ENCODE measurements at regions not wholly inside any gene's neighbourhood (a gene's known extent, or its start where the extent isn't known, plus 50 kb on each side); places are given as distances from the start of the nearest gene placed in this dataset.

GRCh38 chr3:99430348-99431134 lies 207.9 kb upstream of the COL8A1 start:
- no peak for DNase-seq

DNA sequence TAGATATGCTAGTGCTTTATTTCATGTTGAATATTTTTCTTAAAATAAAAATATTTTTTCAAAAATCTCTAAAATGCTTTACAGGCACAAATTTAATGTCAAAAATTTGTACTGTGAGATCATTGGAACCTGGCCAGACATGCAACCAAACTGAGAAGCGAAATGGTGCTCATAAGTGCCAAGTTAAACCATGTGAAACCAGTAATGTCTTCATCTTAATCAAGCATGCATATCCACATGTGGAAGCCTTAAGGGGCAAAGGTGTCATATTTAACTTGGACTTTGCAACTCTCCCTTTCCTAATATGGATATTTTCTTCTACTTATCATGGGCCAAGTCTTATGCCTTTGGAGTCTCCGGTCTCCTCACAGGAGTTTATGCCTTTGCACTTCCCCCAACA lies 208.9 kb upstream of the COL8A1 start:
- DNase-seq, result no peak

DNA sequence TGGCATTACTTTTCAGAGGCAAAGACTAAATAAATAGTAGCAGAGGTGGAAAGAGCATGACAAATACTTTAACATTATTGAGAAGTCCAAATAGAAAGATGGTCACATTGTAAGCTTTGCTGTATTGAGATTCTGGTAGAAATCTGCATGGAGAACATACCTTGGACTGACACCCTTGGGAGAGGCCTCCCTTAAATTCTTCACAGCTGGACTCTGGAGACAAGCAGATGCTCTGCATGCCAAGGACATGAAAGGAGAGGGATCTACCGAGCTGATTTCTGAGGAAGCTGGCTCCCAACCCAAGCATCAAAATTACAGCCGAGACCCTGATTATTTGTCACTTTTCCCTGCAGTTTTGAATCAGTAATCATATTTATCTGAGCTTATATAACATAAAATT lies 212.5 kb upstream of the COL8A1 start:
- DNase-seq, result no peak

DNA sequence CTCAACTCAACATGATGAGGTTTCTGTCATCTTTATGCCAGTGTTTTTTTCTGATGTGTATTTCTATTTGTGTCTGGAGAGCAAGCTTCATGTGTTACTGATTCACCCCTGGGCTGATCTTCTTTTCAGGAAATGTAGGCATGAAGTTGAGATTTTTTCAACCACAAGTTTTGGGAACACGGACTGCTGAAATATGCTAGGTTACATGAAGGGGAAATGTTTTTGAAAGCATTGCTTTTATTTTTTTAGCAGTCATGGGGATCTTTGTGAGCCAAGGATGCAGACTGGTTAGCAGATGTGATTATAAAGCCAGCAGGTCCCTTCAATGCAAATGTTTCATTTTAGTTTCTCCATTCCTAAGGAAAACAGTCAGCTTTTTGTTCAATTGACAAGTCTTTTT lies 219.3 kb upstream of the COL8A1 start:
- DNase-seq, result no peak

- DNase-seq, result no peak
Observed at GRCh38 chr3:99418709-99419108, 219.7 kb upstream of the COL8A1 start.

GRCh38 chr3:99418209-99418635 lies 220.2 kb upstream of the COL8A1 start:
- DNase-seq, result no peak

DNA sequence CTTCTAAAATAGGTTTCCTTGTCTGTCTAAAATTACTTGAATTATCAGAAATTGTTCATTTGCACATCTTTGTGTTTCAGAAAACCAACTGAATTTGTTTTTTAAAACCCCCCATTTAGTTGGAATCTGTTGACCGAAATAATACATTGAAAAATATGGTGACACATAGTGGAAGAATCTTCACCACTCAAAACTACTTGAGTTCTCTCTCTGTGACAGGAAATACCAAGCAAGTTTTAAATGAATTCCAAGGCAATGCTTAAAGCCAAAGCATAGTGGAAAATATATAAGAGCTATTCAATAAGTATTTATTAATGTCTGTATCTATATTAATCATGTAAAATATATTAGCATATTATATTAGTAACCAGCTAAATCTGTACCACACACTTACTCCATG lies 224.9 kb upstream of the COL8A1 start:
- DNase-seq, result no peak

DNA sequence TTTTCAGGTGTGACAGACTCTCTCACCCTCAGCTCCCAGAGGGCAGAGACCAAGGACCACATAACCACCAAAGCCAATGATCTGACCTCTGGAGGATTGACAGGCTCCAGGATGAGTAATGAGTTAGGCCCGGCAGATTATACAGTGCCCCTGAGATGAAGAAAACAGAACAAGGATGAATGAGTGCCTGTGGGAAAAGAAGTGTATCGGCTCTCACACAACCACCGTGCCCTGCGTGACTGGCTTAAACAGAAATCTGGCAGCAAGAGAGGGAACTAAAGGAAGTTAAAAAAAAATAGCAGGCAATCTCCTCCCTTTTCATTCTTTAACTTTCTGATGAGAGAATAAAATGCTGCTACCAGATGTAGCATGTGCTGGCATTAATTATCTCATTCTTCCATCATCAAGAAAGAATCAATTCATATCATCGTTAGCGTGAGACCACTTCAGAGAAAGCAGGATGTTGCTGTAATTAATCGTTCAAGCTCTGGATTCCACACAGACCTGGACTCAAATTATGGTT lies 227.5 kb upstream of the COL8A1 start:
- DNase-seq, result no peak

DNA sequence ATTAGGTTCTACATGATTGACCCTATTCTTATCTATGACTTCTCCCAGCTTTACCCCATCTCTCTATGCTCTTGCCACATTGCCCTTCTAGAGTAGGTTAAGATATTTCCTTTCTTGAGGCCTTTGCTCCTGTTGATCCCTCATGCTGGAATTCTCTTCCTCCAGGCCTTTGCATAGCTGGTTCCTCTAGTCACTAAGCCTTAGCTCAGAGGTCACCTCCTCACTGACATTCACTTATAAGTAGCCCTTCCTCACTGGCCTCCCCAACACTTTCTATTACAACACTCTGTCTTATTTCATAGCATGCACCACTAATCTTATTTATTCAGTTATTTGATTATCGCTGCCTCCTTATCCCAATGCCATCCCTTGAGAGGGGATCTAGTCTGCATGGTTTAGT lies 228.4 kb upstream of the COL8A1 start:
- no peak for DNase-seq

DNA sequence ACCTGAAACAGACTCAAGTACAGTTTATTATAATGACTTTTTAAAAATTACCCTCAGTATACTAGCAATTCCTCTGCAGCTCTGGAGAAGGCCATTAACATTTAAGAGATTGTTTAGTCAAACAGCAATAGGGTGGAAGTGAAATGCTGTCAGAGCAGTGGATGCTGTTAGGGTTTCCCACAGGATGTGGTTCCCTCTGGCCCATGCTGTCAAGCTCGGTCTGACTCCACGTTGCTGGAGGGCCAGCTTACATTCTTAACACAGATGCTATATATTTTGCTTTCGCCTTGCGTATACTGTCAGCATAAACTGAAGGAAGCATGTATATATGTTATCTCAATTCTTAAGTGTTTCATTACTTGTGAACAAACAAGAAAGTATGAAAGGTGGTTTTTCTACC lies 231.1 kb upstream of the COL8A1 start:
- DNase-seq, result no peak

GRCh38 chr3:99402755-99403154 lies 235.6 kb upstream of the COL8A1 start:
- DNase-seq, result no peak

- DNase-seq, result no peak
Observed at GRCh38 chr3:99400352-99400751, 238.0 kb upstream of the COL8A1 start.

DNA sequence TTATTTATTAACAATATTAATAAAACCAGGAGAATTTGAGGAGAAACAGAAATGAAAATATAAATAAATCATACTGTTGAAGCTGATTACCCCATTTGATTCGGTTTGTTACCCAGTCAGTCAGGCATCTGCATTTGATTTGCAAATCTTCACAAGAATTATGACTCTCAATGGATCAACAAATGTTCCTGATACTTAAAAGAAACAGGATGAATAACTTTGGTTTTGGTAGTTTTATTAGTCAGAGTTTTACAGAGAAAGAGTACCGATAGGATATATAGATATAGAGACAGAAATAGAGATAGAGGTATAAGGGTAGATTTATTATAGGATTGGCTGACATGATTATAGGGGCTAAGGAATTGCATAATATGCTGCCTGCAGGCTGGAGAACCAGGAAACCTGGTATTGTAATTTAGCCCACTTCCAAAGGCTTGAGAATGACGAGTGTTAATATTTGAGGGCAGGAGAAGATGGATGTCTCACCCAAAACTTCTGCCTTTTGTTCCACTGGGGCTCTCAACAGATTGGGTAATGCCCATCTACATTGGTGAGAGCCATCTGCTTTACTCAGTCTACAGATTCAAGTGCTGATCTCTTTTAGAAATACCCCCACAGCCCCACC lies 241.6 kb upstream of the COL8A1 start:
- no peak for DNase-seq

GRCh38 chr3:99394831-99395778 lies 243.3 kb upstream of the COL8A1 start:
- no peak for DNase-seq

- no peak for DNase-seq
Observed at GRCh38 chr3:99393961-99394360, 244.4 kb upstream of the COL8A1 start.

DNA sequence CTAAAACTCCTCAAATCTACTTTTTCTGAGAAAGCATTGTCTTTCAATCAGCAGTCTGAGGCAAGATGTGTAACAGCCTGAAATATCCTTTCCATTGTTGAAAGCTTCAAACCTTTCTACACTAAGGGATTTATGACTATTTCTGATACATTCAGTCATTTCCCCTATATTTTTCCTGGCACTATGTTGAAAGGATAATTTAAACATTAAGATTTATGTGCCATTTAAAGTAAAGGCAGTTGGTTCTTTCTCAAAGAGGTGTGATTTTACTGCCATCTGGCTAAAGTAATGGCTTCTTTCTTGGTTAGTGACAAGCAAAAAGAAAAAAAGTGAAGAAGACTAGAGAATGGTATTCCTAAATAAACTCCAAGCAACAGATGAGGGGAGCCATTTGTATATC lies 249.6 kb upstream of the COL8A1 start:
- no peak for DNase-seq

DNA sequence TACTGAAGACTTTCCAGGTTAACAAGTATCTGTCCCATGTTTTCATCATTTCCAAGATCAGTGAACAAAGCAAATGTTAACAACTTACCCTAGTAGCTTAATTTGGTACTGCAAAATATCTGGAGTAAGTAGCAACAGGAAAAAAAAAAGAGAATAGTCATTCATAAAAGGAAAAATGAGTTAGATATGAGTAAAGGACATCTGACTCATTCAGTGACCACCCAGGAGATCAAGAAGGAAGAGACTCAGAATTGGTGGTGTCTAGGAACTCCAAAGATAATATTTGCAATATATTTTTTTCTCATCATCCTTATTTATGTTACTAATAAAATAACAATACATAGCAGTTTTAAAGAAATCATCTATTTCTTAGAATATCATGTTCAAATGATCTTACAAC lies 253.8 kb upstream of the COL8A1 start:
- DNase-seq, result no peak

GRCh38 chr3:99376926-99377325 lies 261.5 kb upstream of the COL8A1 start:
- DNase-seq, result no peak

- DNase-seq, result no peak
Observed at GRCh38 chr3:99373846-99374210, 264.6 kb upstream of the COL8A1 start.

GRCh38 chr3:99373088-99373845 lies 265.1 kb upstream of the COL8A1 start:
- peak; percentile 55 to 74 for DNase-seq

DNA sequence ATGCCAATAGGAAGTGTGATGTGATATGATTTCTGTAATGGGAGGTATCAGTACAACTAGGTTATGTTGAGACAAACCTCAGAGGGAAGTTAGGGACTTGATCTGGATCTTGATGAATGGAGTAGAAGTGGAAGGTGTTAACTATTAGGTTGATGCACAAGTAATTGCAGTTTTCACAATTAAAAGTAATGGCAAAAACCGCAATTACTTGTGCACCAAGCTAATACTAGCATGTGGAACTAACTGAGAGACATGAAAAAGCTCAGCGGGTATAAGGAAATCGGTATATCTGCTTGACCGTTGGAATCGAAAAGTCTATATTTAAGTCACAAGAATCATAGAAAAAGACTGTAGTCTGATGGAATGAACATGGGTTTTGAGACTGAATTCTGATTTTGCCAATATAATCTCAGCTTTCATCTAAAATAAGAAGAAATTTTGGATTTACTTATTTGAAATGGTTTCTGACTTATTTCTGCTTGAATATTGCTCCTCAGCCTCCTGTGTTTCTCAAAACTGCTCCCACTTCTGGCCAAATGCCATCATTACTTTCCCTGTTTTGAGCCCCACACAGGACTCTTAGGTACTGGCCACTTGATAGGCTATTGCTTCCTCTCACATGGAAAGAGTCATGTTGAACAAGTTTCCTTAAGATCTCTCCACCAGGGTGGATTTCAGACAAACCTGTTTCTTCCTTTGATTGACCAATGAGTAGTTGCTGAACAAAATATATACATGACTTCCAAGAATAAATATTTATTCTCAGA lies 271.5 kb upstream of the COL8A1 start:
- peak; percentile 8 to 39 for DNase-seq

DNA sequence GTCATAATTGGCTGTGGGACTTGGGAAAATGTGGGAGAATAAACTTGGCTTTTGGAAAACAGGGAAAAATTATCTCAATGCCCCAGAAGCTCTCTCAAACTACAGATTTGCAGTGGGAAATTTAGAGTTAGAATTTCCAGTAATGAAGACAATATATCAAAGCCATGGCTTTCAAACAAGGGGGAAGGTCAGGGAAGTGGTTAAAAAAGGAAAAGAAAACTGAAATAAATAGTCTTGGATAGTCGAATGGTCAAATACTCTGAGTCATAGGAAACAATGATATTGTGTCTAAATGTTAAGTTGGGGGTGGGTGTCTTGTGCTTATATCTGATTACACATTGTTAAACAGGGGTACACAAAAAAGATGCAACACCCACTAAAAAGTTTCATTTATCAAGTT lies 272.4 kb upstream of the COL8A1 start:
- no peak for DNase-seq
